Skin of body (tissue), 1 donor: ENCODE measurements at regions not wholly inside any gene's neighbourhood (a gene's known extent, or its start where the extent isn't known, plus 50 kb on each side); places are given as distances from the start of the nearest gene placed in this dataset.

ENCODE experiments used
- DNase-seq: peaks from one replicate; lab custom pipeline; 2025; lab: John Stamatoyannopoulos, UW

GRCh38 chr3:18886331-18886730 is 262.0 kb upstream of the KCNH8 start:
- DNase-seq, result no peak

DNA sequence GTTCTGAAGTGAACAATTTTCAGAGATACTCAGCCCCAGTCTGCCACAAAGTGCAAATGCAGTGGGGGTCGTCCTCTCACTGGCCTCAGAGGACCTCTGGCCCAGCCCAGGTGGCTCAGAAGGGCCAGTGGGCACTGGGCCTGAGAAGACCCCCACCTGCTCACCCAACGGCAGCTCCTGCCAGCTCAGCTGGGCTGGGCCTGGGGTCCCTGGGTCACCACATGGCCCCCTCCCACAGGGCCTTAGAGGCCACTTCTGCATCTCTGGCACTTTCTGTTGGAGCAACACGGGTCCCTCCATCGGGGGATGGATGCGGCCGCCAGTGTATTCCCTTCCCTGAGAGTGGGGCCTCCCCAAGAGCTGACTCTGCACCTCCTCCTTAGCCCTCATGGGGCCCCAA is 262.7 kb upstream of the KCNH8 start:
- DNase-seq, result no peak

DNA sequence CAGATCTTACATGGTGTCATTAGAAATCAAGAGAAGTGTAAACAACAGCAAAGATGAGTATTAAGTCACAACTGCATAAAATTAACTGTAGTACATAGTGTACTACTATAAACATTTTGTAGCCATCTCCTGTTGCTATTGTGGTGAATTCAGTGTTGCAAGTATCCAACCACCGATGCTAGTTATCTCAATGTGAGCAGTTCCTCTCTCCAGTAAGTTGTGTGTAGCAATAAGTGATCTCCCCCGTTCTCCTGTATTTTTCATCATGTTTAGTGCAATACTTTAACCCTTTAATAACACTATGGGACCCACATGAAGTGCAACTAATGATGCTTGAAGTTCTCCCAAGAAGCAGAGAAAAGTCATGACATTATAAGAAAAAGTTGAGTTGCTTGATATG is 264.7 kb upstream of the KCNH8 start:
- no peak for DNase-seq

DNA sequence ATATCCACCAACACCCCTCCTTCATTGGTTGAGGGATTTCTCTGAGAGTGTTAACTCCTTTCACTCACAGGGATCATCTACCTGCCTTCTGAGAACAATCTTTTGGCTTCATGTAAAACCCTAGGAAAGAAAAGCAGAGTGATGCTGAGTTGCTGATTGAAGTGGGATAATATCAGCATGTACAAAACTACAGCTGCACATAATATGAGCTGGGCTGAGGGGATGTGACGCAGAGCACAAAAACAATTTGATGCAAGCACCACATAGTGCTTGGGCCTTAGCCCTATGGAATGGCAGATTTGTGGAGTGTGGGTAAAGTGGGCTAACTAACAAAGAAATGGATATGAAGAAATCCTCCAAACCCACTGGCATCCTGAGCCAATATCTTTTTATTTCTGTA is 267.6 kb upstream of the KCNH8 start:
- DNase-seq, result no peak

DNA sequence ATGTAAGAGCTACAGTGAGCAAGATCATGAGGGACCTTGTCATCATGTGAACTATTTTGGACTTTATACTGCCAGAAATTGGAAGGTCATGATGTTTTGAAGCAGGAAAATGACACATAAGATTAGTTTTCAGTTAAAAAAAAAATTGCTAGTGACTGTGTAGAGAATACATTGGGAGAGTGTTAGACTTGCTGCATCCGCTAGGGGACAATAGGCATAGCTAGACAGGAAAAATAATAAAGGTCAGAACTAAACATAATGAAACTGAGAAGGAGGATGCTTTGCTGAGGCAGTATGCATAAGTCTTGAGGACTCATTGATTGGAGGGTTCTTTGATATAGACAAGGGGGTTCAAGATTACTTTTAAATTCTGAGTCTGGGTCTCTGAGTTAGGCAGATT is 275.8 kb upstream of the KCNH8 start:
- DNase-seq, result no peak

DNA sequence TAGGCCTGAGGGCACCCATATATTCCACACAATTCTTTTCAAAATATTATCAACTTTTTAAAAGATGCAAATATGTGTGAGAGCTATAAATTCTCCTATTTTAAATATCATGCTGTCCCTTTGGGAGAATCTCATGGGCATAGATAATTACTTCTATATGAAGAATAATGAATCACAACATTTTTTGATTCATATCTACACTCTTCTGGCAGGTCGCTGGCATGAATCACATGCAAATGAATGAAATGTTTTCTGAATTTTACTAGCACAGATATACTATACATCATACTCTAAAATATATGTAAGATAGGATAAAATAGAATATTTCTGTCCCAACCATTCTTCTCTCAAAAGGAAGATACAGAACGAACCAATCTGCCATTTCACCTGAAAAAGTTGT is 277.7 kb upstream of the KCNH8 start:
- no peak for DNase-seq

DNA sequence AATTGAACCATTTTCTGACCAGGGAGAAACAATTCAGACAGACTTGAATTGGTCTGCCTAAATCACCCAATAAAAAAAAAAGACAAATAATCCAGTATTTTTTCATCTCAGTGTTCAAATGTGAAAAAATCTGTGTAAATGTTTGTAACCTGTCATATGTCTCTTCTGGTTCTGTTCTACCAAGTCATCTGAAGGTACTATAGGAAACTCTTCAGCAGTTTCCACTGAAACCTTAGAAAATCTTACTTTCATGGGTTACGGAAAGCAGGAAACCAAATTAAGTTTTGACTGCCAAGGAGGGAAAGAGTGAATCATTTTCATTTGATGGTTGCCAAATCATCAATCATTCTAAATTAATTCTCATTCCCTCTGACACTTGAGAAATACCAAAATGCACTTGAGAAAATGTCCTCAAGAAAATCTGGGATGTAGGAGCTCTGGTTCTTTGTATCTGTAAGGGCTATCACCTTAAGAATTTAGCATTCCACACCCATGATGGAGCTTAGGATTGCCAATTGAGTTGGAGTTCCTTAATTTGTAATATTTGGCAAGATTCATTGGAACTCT is 278.2 kb upstream of the KCNH8 start:
- no peak for DNase-seq

GRCh38 chr3:18868911-18869689 is 279.2 kb upstream of the KCNH8 start:
- no peak for DNase-seq

DNA sequence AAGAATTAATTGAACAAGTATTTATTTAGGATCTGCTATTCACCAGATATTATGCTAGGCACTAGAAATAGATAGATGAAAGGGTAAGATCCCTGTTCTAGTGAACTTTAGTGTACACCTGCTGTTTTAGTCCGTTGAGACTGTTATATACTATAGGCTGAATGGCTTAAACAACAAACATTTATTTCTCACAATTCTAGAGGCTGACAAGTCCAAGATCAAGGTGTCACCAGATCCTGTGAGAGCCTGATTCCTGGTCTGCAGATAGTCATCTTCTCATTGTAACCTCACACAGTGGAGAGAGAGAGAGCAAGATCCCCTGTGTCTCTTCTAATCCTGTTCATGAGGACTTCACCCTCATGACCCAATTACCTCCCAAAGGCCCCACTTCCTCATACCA is 281.4 kb upstream of the KCNH8 start:
- DNase-seq, result no peak

GRCh38 chr3:18864933-18865731 is 283.2 kb upstream of the KCNH8 start:
- DNase-seq, result no peak

- no peak for DNase-seq
These were observed 286.2 kb upstream of the KCNH8 start for GRCh38 chr3:18862077-18862476.

- DNase-seq, result no peak
These were observed 287.2 kb upstream of the KCNH8 start for GRCh38 chr3:18861137-18861536.

DNA sequence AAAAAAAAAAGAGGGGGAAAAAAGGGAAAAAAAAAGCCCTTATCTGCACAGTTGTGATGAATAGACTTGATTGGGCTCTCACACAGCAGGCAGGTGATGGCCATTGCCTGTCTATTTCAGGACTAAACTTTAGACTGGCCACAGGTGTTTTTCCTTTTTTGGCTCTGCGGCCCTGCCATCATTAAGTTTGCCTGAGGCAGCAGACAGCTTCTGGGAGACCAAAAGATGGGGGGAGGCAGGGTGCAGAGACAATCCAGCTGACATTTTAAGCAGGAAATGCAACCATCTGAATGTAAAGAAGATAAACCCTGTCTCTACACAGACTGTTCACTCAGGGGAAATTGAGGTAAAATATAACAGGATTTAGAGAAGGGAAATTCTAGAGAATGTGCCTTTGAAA is 295.0 kb upstream of the KCNH8 start:
- no peak for DNase-seq

DNA sequence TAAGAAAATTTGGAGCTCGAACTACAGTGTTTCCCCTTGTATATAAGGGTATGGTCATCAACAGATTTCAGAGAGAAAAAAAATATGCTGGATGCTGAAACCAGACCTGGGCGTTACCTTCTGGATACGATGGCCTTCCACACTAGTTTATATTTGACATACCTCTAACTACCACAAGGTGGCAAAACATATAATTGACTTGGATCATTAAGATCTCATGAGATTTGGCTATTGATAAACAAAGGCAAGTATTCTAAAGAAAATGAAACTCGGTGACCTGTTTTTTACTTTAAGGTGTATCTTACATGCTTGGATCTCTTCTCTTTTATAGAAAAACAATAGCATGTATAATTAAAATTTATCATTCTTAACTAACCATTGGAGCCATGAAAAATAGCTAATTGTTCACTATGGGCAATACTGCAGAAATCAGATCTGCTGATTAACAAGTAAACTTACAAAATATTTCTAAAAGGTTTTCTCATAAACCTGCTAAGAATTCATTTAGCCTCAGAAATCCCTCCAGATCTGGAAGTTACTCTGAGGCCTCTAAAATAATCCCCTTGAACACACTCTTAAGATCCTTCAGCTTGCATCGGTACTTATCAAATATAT is 300.6 kb upstream of the KCNH8 start:
- no peak for DNase-seq

GRCh38 chr3:18843983-18844382 is 304.3 kb upstream of the KCNH8 start:
- DNase-seq, result no peak

GRCh38 chr3:18843188-18843587 is 305.1 kb upstream of the KCNH8 start:
- DNase-seq, result no peak

DNA sequence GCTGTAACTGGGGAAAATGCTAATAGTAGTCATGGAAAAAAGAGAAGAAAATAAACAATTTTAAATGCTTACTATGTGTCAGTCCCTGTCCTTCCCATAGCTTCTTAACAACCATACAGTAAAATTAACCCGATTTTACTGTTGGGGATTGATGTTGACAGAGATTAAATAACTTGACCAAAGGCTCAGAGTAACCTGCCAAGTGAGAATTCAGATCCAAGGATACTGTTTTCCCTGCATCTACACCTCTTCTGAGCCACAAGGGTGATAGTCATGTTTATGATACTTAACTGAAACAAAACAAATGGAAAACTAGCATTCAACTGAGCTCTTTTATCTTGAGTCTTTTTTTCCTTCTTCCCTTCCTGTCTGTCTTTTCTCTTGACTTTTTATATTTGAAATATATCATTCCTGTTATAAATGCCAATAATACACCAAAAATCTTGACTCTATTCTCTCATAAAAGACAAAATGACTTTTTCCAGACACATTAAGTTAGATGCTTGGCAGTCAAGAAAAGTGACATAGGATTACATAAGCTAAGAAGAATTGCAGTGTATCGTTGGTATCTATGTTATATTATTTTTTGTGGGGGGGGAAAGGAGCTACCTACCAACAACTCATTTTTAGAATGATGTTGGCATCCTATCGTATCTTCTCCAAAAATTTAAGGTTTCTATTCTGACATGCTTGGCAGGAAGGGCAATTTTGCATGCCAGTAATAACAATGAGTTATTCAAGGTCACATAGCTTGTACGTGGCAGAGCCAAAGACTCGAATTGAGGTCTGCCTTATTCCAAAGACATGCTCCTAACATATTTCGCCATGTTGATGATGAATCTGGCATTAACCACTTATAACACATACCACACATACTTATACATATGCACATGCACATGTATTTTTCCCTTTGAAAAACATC is 306.6 kb upstream of the KCNH8 start:
- DNase-seq, result no peak

DNA sequence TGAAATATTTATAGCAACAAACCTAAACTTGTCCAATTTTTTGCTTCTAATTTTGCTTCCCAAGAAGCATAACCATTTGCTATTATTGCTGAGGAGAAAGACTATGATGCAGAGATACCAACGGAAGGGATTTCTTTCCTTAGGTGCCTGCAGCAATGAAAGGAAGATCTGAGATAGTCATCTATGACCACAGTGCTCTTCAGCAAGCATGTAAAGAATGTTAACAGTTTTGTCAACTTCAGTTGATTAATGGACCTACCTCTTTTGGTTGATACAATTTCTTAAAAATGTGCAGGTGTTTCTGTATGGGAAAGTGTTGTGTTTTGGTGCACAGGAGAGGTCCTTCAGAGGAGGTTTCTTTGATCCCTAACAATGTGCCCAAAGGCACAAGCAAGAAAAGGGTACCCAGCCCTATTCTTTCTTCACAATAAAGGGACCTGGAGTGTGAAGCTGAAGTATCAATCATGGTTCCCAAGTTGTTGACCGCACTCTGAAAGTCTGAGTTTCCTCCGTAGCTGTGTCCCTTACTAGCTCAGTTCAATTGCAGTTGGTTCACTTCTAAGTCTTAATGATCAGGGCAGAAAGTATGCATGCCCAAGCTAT is 307.7 kb upstream of the KCNH8 start:
- DNase-seq, result no peak

DNA sequence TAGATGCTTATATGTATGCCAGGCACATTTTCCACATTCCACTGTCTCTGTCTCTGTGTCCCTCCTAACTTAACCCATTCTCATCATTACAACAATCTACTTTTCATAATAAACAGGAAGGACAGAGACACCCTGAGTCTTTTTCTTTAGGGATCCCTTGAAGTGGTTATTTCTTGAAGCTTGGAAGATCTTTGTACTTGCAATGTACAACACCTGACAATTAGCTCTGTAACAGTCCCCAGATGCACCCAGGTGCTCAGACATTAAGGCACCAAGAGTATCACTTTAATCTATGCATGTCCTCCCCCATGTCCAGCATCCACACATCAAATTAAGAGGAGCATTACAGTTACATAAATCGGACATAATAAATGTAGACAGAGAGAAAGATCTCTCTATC is 309.6 kb upstream of the KCNH8 start:
- DNase-seq, result no peak

DNA sequence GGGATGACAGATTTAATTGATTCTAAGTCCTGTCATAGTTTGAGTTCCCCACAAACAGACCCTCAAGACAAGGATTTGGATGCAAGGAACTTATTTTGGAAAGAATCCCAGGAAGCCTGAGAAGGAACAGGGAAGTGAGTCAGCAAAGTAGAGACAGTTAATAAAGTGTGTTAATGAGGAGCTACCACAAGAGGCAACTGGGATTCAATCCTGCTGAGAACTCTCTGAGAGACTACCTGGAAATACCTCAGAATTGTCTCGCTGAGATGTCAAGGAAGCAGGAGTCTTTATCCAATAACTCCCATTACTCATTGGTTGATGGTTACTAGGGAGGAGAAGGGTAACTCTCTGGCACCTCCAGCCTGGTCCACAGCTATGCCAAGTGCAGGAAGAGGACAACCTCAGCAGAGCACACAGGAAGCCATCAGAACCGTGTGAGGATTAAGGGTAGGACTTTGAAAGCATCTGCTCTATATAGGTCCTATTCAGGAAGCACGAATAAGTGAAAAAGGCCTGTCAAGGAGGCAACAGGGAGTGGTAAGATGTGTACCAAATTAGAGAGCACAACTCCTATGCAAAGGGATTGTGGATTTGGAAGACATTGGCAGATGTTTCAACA is 311.1 kb upstream of the KCNH8 start:
- no peak for DNase-seq
